Neural cell (in vitro differentiated cells): ENCODE measurements at regions not wholly inside any gene's neighbourhood (a gene's known extent, or its start where the extent isn't known, plus 50 kb on each side); places are given as distances from the start of the nearest gene placed in this dataset.

Experiments
- EP300 ChIP-seq: fragments of 450-650 bp; conservative IDR thresholded peaks from 2 replicates; pipeline ENCODE4 v1.6.1; 2014; ENCODE audit warnings: antibody characterized with exemption, mild to moderate bottlenecking, moderate library complexity; ENCODE audit not compliant: poor library complexity, severe bottlenecking
- EZH2 ChIP-seq: fragments of 200-600, 300-800 bp; shearing (Covaris generic), sonication (generic); IDR thresholded peaks from 2 replicates; pipeline ENCODE4 v1.6.1; 2014; ENCODE audit warnings: antibody characterized with exemption, low read length, borderline replicate concordance, mild to moderate bottlenecking; ENCODE audit not compliant: insufficient read depth, poor library complexity, severe bottlenecking
- MXI1 ChIP-seq: fragments of 450-650 bp; conservative IDR thresholded peaks from 2 replicates; pipeline ENCODE4 v1.6.1; 2014; ENCODE audit warnings: antibody characterized with exemption, mild to moderate bottlenecking; ENCODE audit not compliant: poor library complexity, severe bottlenecking
- POLR2AphosphoS5 ChIP-seq: IDR thresholded peaks from 2 replicates; pipeline ENCODE4 v1.6.1; 2012
- RAD21 ChIP-seq: fragments of 450-650 bp; conservative IDR thresholded peaks from 2 replicates; pipeline ENCODE4 v1.6.1; 2014; ENCODE audit warnings: antibody characterized with exemption, mild to moderate bottlenecking, moderate library complexity
- REST ChIP-seq: IDR thresholded peaks from 2 replicates; pipeline ENCODE4 v1.6.1; 2012; ENCODE audit warnings: borderline replicate concordance
- TAF1 ChIP-seq: IDR thresholded peaks from 2 replicates; pipeline ENCODE4 v1.6.1; 2012; ENCODE audit warnings: low read depth
- TF ChIP-seq, protein P1 (sequence below): fragments of 450-650 bp; IDR thresholded peaks from 2 replicates; pipeline ENCODE4 v1.5.1; 2014; ENCODE audit warnings: antibody characterized with exemption, mild to moderate bottlenecking, moderate library complexity; ENCODE audit not compliant: poor library complexity, severe bottlenecking

- no peak for TF ChIP-seq TAF1
- TF ChIP-seq EZH2 = no peak
- TF ChIP-seq, protein P1, sequence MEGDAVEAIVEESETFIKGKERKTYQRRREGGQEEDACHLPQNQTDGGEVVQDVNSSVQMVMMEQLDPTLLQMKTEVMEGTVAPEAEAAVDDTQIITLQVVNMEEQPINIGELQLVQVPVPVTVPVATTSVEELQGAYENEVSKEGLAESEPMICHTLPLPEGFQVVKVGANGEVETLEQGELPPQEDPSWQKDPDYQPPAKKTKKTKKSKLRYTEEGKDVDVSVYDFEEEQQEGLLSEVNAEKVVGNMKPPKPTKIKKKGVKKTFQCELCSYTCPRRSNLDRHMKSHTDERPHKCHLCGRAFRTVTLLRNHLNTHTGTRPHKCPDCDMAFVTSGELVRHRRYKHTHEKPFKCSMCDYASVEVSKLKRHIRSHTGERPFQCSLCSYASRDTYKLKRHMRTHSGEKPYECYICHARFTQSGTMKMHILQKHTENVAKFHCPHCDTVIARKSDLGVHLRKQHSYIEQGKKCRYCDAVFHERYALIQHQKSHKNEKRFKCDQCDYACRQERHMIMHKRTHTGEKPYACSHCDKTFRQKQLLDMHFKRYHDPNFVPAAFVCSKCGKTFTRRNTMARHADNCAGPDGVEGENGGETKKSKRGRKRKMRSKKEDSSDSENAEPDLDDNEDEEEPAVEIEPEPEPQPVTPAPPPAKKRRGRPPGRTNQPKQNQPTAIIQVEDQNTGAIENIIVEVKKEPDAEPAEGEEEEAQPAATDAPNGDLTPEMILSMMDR = no peak
- TF ChIP-seq POLR2AphosphoS5 = no peak
- TF ChIP-seq EP300 = no peak
- TF ChIP-seq RAD21 = no peak
- TF ChIP-seq MXI1 = no peak
- no peak for TF ChIP-seq REST
Observed at GRCh38 chr12:91289906-91290305, 107.3 kb upstream of the DCN start.
